GM18951 (cell line): ENCODE measurements at regions not wholly inside any gene's neighbourhood (a gene's known extent, or its start where the extent isn't known, plus 50 kb on each side); places are given as distances from the start of the nearest gene placed in this dataset.
"Not testable (repeated sequence)": the region's sequence is repeated elsewhere in the genome, so short reads cannot be mapped to it uniquely, and the experiment has no call there.

Source experiments
- POLR2A ChIP-seq: IDR thresholded peaks from 4 replicates; pipeline ENCODE4 v1.6.1; 2011; ENCODE audit warnings: mild to moderate bottlenecking; ENCODE audit not compliant: insufficient read length, insufficient read depth; ENCODE audit errors: extremely low read depth
- in situ Hi-C: fragments of 300-500 bp; cut with MboI; formaldehyde crosslinking; loops from one replicate; pipeline ENCODE4 v1.12.0; 2022; ENCODE audit warnings: low sequenced_read_pairs, mixed read lengths, inconsistent platforms; ENCODE audit not compliant: unreplicated experiment

- in situ Hi-C loops: no loop called here
- no peak for TF ChIP-seq POLR2A
These were observed 102.2 kb upstream of the SERPINE2 start for GRCh38 chr2:224141304-224141703.

GRCh38 chr2:224137208-224137607 is 98.1 kb upstream of the SERPINE2 start:
- in situ Hi-C loops: no loop called here
- TF ChIP-seq POLR2A: no peak

DNA sequence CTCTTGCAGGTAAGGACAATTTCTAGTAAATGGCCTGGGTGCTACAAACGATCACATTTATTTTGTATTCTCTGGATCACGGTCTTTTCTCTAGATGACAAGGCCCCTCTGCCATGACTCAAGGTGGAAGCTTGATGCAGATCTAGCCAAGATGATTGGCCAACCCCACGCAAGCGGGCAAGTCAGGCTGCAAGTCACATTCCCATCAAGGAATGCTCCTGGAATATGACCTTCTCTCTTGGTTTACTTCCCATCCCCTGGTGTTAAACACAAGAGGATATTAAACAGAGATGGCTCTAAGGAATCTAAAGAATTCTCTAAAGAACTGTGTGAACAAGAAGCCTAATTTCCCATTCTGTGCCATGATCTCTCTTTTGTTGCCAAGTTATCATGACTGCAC is 97.3 kb upstream of the SERPINE2 start:
- in situ Hi-C loops: no loop called here
- no peak for TF ChIP-seq POLR2A

DNA sequence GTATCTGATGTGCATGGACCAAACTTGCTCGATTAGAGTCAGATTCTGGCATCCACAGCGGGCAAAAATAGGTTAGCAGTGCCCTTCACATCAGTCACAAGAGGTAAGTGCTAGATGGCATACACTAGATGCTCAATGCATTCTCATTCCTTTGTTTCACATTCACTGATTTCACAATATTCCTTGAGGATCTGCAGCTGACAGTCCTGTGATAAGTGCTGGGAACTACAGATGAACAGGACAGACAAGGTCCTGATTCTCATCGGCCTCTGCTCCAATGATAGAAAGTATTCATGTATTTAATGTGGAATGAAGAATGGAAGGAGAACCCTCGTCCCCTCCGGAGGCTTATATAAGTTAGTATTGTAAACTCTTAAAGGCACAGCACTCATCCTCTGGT is 96.8 kb upstream of the SERPINE2 start:
- no peak for TF ChIP-seq POLR2A
- in situ Hi-C loops: no loop called here

DNA sequence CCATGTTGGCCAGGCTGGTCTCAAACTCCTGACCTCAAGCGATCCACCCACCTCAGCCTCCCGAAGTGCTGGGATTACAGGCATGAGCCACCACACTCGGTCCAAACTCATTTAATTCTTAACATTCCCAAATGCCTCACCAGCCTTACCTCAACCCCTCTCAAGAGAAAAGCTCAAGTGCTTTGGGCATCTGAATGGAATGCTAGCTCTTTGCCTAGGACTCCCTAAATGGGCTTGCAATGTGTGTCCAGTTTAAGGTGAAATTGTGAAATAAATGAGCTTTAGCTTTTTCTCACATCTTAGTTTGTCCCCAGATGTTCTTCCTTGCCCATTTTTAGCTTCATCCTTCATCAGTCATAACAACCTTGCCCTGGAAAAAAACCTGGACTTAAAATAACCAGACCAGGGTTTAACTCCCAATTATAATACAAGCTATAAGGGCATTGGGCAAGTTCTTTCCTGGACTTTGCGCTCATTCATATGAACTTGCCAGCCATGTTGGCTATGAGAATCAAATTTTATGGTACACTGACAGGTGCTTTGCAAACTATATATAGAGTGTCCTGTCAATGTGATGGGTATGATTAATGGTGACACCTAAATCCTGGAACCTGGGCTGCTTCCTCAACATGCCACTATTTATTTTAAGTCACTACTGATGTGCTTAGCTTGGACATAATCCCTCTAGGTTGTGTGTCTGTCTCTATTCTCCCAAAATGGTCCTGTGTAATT is 95.1 kb upstream of the SERPINE2 start:
- TF ChIP-seq POLR2A: no peak
- in situ Hi-C loops: no loop called here

DNA sequence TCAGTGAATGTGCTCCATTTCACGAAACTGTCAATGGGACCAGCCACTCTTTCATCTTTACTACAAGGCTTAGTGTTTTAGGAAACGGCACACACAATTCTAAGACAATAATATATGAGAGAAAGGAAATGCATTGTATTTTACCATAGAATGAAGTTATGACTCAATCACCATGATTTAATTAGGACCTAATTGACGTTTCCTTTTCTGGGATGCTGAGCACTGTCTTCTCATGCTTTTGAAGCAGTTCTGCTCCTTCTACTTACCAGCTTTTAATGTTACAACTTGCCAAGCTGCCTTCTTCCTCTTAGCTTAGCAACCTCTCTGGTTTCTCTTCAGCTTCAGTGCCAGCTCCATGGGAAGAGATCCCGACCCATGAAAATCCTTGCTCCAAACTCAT is 94.3 kb upstream of the SERPINE2 start:
- no peak for TF ChIP-seq POLR2A
- in situ Hi-C loops: no loop called here

GRCh38 chr2:224127871-224128501 is 88.9 kb upstream of the SERPINE2 start:
- no peak for TF ChIP-seq POLR2A
- in situ Hi-C loops: no loop called here

DNA sequence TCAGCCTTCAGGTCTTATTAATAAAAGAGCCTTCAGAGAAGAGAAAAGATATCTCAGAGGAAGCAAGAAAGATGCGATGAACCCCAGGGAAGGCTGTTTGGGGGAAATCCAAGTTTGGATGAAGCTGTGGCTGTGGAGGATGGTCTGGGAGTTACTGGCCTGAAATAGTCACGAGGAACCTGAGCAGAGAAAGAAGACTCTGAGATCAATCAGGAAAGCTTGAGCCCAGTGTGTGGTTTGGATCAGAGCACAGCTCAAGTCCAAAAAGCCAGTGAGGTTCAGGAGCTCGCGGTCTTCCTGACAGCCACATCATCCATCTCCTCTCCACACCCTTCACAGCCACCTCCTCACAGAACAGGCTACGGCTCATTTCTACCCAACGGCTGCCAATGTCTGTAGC is 87.4 kb upstream of the SERPINE2 start:
- in situ Hi-C loops: no loop called here
- TF ChIP-seq POLR2A: no peak

DNA sequence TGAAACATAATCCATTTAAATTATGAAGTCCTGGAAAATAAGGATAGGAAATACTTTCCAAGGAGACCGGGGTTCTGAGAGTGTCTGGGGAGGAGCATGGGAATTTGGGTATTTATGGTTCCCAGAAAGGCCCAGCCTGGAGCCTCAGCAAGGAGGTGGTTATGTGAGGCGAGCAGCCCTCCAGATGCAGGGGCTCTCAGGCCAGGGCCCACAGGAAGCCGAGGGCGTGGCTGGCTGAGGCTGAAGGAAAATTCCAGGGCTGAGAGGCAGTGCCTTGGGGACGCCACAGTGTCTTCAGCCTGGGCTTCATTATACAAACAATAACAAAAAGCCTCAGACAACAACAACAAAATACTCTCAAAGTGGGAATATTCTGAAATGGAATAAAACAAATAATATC is 86.9 kb upstream of the SERPINE2 start:
- TF ChIP-seq POLR2A: no peak
- in situ Hi-C loops: no loop called here

GRCh38 chr2:224122542-224122941 is 83.5 kb upstream of the SERPINE2 start:
- in situ Hi-C loops: no loop called here
- TF ChIP-seq POLR2A: no peak

GRCh38 chr2:224121406-224122067 is 82.5 kb upstream of the SERPINE2 start:
- no peak for TF ChIP-seq POLR2A

DNA sequence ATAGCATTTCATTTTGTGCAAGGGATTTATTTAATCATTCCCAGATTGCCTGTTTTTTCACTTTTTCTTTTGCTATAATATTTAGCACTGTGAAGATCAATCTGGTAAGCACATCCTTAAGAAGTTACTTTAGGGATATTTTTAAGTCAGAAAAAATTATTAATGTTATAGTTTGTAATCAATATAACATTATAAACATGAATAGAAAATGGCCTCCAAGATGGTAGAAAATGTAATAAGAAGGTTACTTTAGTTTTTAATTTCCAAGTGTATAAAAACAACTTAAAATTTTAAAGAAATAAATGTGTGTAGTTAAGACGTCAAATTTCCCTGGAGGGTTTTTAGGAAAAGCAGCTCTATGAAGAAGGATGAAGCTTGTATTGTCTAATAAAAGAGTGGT is 81.9 kb upstream of the SERPINE2 start:
- in situ Hi-C loops: no loop called here
- TF ChIP-seq POLR2A: no peak

More at GRCh38 chr2:224121406-224122067, 82.5 kb upstream of the SERPINE2 start:
- in situ Hi-C loops: no loop called here

DNA sequence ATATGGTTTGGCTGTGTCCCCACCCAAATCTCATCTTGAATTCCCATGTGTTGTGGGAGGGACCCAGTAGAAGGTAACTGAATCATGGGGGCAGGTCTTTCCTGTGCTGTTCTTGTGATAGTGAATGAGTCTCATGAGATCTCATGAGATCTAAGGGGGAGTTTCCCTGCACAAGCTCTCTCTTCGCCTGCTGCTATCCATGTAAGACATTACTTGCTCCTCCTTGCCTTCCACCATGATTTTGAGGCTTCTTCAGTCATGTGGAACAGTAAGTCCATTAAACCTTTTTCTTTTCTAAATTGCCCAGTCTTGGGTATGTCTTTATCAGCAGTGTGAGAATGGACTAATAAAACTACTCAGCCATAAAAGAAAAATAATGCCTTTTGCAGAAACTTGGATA is 80.8 kb upstream of the SERPINE2 start:
- in situ Hi-C loops: not testable (repeated sequence)

DNA sequence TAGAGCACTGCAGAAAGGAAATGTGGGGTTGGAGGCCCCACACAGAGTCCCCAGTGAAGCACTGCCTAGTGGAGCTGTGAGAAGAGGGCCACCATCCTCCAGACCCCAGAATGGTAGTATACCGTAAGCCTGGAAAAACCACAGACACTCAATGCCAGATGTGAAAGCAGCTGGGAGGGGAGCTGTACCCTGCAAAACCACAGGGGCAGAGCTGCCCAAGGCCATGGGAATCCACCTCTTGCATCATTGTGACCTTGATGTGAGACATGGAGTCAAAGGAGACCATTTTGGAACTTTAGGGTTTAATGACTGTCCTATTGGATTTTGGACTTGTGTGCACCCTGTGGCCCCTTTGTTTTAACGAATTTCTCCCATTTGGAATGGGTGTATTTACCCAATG is 75.3 kb upstream of the SERPINE2 start:
- no peak for TF ChIP-seq POLR2A
- in situ Hi-C loops: no loop called here

DNA sequence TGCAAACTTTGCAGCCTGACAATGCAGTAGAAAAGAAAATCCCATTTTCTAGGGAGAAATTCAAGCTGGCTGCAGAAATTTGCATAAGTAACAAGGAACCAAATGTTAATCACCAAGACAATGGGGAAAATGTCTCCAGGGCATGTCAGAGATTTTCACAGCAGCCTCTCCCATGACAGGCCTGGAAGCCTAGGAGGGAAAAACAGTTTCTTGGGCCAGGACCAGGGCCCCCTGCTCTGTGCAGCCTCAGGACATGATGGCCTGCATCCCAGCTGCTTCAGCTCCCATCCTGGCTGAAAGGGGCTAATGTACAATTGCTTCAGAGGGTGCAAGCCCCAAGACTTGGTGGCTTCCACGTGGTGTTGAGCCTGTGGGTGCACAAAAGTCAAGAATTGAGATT is 74.8 kb upstream of the SERPINE2 start:
- in situ Hi-C loops: not testable (repeated sequence)
